ENCODE measurements at regions not wholly inside any gene's neighbourhood (a gene's known extent, or its start where the extent isn't known, plus 50 kb on each side); places are given as distances from the start of the nearest gene placed in this dataset.

- DNase-seq: no peak
Measured at GRCh38 chr18:76179257-76179656, 315.8 kb downstream of the ZNF516 start.

- DNase-seq: no peak
Measured at GRCh38 chr18:76177160-76177559, 317.9 kb downstream of the ZNF516 start.

DNA sequence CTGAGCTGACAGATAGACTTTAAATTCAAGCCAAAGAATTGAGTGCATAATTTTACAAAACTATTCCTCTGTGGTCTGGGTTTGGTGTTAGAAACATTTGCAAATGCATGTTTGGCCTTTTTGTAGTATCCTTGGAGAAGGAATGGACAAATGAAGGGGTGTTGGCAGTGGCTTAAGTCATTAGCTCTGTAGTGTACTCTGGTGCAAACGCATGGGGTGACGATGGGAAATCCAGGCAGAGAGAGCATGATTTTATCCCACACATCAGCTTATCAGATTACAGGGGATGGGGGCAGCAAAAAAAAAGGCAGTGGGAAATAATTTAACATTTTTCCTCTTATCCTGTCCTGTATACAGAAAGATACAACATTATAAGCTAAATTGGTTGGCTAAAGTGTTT lies 320.6 kb downstream of the ZNF516 start:
- no peak for DNase-seq

DNA sequence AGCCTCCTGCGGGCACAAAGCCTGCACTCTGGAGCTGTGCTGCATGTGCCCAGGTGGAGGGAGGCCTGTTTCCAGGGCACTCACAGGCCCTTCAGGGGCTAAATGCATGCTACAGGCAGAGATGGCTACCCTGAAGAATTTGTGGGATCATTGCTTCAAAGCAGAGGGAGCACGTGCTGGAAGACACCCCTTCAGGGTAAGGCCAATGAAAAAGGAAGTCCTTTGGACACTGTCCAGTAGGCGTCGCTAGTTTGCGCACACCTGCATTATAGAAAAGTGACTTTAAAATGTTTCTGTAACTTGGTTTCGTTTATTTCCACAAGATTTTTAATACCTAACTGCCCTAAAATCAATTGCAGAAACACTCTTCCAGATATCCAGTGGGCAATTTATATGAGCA lies 325.3 kb downstream of the ZNF516 start:
- no peak for DNase-seq

DNA sequence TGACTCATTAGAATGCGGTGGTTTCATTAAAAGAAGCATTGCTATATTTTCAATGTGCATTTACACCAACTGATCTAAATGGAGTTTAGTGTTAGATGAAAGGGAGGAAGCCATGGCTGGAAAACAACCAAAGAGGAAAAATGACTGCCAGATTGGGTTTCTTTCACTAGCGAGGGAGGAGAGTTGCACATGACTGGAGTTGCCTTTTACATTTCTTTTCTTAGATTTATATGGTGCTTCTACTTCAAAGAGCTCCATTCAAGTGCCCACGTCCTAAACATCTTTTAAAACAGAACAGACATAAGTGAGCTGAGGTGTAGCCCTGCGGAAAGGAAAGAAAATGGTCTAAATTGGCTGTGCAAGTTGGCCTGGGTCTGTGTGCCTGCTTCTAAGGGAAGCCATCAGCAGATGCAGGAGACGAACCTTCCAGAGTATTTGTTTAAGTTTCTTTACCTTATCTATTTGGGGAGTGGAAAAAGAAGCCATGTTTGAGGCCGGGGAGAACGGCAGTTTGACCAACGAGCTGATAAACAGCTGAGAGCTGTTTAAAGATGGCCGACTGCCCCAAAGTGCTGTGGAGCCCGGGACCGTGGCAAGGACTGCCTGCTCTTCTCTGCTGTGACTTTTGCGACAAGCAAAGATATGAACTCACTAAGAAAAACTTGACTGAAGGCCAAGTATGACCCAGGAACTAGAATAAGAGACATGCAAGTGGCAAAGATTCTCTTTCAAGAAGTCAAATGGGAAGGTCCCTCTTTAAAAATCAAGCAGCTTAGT lies 327.0 kb downstream of the ZNF516 start:
- DNase-seq: no peak

DNA sequence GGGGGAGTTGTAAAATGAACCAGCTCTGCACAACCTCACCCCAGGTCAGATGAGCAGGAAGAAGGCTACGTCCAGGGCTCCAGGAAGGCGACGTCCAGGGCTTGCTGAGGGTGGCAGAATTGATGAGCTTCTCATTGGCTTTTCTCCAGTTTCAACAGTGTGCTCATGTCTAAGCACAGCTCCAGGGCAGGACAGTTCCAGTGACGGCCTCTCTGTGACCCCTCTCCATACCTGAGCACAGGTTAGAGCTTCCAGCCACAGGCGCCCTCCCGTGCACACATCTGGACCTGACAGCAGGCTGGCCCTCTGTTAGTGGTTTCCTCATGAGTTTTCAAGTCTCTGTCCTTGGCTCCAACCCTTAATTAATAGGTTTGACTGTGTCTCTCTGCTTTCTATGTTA lies 327.6 kb downstream of the ZNF516 start:
- DNase-seq: no peak

- no peak for DNase-seq
Measured at GRCh38 chr18:76162886-76163285, 332.2 kb downstream of the ZNF516 start.

GRCh38 chr18:76161983-76162382 lies 333.1 kb downstream of the ZNF516 start:
- DNase-seq: no peak

- no peak for DNase-seq
Measured at GRCh38 chr18:76153691-76154090, 341.4 kb downstream of the ZNF516 start.

GRCh38 chr18:76149734-76150133 lies 345.3 kb downstream of the ZNF516 start:
- no peak for DNase-seq

DNA sequence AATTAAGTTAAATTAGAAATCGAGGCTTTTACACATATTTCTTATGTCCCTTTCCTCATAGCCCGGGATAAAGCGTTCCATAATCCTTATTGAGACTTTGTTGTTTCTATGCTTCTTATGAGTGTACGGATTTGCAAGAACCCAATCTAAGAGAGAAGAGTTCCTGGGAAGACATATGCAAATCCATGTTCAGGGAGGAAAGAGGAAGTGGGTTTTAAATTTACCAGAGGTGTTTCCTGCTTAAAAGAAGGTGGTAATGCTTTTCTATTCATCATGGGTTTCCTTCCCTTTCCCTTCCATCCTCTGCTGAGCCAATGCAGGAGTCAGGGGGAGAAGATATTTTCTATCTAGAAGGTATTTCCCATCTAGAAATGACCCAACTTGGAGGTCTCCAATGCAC lies 345.8 kb downstream of the ZNF516 start:
- DNase-seq: no peak

DNA sequence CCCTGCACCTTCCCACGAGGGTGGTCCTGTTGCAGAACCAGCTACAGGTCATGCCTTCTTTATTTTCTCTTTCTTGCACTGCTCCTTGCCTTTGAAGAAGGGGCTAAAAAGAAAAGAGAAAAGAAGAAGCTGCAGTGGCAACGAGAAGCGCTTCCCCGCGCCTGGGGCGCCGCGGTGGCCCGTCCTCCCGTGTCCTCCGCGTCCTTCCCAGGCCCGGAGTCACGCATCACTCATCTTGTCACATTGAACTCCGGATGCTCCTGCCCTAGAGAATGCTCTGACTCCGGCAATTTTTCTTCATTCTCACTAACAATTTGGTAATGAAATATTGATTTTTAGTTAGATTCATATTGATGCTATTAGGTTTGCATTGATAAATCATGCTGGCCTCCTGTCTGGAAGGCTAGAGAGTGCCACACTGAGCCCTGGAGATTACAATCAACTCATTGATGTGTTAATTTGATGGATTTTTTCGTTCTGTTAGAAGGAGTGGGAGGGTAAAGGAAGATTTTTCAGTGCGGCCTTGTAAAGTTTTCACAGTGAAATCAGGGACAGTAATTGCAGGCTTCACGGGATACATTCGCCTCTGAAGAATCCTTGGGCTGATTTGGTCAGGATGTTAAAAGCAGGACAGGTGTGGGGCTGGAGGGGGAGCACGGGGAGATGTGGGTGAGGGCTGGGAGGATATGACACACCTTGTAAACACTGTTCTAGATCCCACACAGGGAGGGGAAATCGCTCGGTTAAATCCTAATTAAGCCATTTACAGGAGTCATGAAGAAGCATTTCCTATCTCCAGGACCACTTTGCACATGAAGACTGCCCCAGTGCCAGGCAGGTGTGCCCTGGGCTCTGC lies 349.3 kb downstream of the ZNF516 start:
- DNase-seq: peak; percentile 44

DNA sequence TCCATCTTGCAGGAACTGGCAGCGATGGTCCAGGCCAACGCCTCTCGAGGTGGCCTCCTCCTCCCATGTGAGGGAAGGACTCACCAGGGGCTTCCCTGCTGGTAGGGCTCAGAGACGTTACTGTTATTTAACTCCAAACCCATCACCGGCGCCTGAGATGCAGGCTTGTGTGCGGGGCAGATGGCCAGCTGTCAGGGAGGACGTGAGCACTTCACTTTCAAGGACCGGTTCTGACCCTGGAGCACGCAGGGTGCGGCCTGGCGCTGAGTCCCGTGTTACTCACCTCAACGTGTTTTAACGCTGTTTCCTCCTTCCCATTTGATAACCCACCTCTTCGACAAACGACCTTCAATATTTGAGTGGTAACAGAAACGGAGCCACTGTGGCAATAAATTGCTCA lies 350.2 kb downstream of the ZNF516 start:
- DNase-seq: no peak

DNA sequence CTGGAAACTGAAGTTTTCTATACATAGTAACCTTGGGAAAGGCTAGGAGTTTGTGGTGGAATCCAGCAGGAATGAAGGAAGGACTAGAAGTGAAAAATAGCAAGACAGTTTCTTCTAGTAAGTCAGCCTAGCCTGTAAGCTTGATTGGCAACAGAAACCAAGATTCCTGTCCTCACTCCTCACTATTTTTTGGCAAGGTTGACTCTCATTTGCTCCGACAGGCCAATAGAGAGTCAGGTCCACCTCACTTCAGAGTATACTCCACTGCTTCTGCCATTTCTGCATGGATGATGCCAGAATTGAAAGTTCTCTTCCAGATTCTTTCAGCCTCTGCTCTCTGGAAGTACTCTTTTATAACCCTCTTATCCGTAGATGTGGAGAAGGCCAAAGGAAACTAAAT lies 352.4 kb downstream of the ZNF516 start:
- no peak for DNase-seq

- no peak for DNase-seq
Measured at GRCh38 chr18:76139844-76140243, 355.2 kb downstream of the ZNF516 start.

DNA sequence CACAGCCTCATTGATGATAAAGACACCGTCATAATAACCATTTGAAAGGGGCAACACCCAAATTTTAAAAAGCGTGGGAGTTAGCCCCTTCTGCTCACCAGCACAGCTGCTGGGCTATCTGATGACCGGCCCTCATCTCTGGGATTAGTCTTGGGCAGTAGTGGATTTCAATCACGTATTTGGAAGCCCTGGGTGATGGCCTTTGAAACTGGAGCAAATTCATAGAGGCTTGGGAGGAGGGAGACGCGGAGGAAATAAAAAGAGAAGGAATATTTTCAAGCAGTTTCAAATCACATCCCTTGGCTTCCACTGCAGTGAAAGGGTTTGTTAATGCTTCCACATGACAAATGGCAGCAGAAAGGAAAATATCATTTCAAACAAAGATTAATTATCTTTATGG lies 357.8 kb downstream of the ZNF516 start:
- no peak for DNase-seq

GRCh38 chr18:76136701-76137100 lies 358.3 kb downstream of the ZNF516 start:
- no peak for DNase-seq

DNA sequence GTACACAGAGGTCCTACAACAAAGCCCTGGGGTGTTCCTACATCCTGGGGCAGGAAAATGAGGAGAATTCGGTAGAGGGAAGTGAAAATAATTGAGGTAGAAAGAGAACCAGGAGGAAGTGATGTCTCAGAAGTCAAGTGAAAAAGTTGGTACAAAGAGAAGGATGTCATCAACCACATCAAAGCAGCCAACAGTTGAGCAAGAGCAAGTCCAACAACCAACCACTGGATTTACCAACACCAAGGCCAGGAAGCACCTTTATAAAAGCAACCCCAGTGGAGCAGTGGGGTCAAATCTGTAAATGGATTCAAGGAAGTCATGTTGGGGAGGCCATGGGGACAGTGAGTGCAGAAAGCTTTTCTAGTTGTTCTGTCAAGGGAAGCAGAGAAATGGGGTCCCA lies 360.4 kb downstream of the ZNF516 start:
- DNase-seq: no peak

- no peak for DNase-seq
Measured at GRCh38 chr18:76133873-76134272, 361.2 kb downstream of the ZNF516 start.

GRCh38 chr18:76131738-76132137 lies 363.3 kb downstream of the ZNF516 start:
- DNase-seq: no peak

DNA sequence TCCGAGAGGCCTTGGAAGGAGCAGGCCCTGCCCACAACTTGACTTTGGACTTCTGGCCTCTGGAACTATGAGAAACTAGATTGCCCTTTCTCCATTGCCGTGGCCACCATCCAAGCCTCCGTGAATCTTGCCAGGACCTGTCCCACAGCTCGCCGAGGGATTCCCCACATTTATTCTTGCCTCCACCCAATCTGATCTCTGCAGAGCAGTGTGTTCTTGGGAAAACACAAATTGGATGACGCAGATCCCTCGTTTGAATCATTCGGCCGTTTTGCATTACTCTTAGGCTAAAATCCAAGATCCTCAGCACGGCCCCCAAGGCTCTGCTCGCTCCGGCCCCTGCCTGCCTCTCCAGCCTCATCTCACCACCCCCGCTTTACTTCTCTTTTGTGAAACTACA lies 364.2 kb downstream of the ZNF516 start:
- DNase-seq: no peak

DNA sequence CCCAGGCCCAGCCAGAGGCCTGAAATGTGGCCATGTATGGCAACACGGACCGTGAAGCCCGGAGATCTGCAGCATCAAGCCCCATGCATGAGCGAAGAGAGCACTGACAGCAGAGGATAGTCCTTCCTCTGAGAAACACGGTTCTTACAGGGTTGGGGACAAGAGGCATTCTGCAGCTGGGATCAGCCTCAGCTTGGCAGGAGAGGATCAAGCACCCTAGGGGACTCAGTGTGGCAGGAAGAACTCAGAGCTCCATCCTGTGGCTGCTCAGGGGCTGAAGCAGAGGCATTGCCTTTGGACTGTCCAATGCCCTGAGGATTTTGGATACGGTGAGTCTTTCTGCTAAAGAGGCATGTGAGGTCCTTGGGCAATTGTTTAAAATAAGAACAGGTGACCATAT lies 368.7 kb downstream of the ZNF516 start:
- peak; percentile 8 for DNase-seq

DNA sequence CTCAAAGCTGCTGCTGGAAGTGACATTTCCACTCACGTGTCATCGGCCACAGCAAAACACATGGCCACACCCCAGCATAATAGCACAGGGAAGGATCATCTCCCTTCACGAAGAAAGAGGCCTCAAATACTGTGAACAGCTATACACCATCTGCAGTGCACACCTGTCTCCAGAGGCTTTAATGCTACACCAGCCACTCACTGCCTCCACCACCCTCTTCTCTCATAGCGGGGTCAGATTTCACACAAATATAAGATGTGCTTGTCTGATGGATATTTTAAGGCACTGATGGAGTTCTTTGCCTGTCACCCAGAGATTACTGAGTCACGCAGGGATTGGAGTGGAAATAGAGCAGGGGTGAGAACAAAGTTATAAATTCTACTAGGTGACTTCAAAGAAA lies 374.0 kb downstream of the ZNF516 start:
- DNase-seq: no peak

DNA sequence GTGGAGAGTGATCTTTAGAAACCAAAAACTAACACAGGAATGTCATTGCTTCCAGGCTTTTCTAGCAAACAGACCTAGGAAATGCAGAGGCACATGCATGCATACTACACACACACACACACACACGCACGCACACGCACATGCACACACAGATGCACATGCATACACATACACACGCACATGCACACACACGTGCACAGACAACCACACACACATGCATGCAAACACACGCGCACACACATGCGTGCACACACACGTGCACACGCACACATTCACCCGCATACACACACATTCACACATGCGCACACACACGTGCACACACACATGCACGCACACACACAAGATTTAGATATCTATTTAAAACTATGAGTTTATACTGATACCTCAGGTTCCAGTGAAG lies 379.5 kb downstream of the ZNF516 start:
- no peak for DNase-seq
